Lower leg skin (tissue), 4 donors: ENCODE measurements at regions not wholly inside any gene's neighbourhood (a gene's known extent, or its start where the extent isn't known, plus 50 kb on each side); places are given as distances from the start of the nearest gene placed in this dataset.
"Not testable (repeated sequence)": the region's sequence is repeated elsewhere in the genome, so short reads cannot be mapped to it uniquely, and the experiment has no call there.

Experiments
- DNase-seq, 2 donors: peaks; one replicate each; pipeline ENCODE4 v3.0.0-alpha.2; 2019; ENCODE audit warnings: low spot score in 2 of 2
- H3K4me3 ChIP-seq: fragments of 200-600 bp; sonication (generic); 2 replicates; pipeline ENCODE4 v1.5.1; 2017; ENCODE audit warnings: mild to moderate bottlenecking, low read depth; ENCODE audit not compliant: poor library complexity, severe bottlenecking
- CTCF ChIP-seq, 3 donors: fragments of 450-650 bp; IDR thresholded peaks; one replicate each; pipeline ENCODE4 v1.5.1; 2016; ENCODE audit warnings: antibody characterized with exemption in 3 of 3, mild to moderate bottlenecking in 3 of 3, moderate library complexity in 2 of 3
- POLR2A ChIP-seq, 2 donors: fragments of 450-650 bp; IDR thresholded peaks; one replicate each; pipeline ENCODE4 v1.6.1; 2016 to 2017; ENCODE audit warnings: antibody characterized with exemption in 2 of 2, mild to moderate bottlenecking in 1 of 2, moderate library complexity in 1 of 2
- WGBS, 2 donors: methylation state at CpG; one replicate each; pipeline ENCODE4 v1.1.5; 2018; 5-methylcytosine and 5-hydroxymethylcytosine counted together
- intact Hi-C: fragments of 100-400 bp; cut with DNase I; formaldehyde crosslinking; loops from one replicate; pipeline ENCODE4 v1.15.0; 2023; ENCODE audit warnings: low total_unique reads

GRCh38 chr7:29626730-29627129 is 63.1 kb downstream of the PRR15 start:
- H3K4me3 ChIP-seq: no peak overlapping the region
- TF ChIP-seq CTCF (IDR thresholded peaks at IDR 0.05) (no peak), POLR2A (IDR thresholded peaks at IDR 0.05) (no peak)
- DNase-seq: no peak
- 71 to 76% methylated on average over 2 of the region's 2 CpGs for WGBS, 2 donors
- intact Hi-C loops: no loop called here

- TF ChIP-seq POLR2A (IDR thresholded peaks at IDR 0.05): no peak
- no peak for TF ChIP-seq CTCF (IDR thresholded peaks at IDR 0.05)
- no peak overlapping the region for H3K4me3 ChIP-seq
- WGBS, 2 donors: 70 to 92% methylated on average over 2 of the region's 2 CpGs
- DNase-seq: no peak
- intact Hi-C loops: no loop called here
Measured at GRCh38 chr7:29627631-29628030, 64.0 kb downstream of the PRR15 start.

GRCh38 chr7:29629507-29629906 is 65.9 kb downstream of the PRR15 start:
- intact Hi-C loops: no loop called here
- TF ChIP-seq POLR2A (IDR thresholded peaks at IDR 0.05): no peak
- no peak for DNase-seq
- H3K4me3 ChIP-seq: no peak overlapping the region
- WGBS, 2 donors: 88 to 98% methylated on average over 3 of the region's 3 CpGs

- intact Hi-C loops, DNase-seq: not testable (repeated sequence)
- WGBS, 2 donors: 6 to 8% methylated on average over 5 of the region's 5 CpGs
Measured at GRCh38 chr7:29635067-29636008, 71.7 kb downstream of the PRR15 start.

GRCh38 chr7:29636009-29636351 is 72.3 kb downstream of the PRR15 start:
- intact Hi-C loops: no loop called here
- no peak for DNase-seq
- no peak for TF ChIP-seq CTCF (IDR thresholded peaks at IDR 0.05)
- TF ChIP-seq POLR2A (IDR thresholded peaks at IDR 0.05): no peak
- WGBS, 2 donors: 88% methylated on average over 1 of the region's 1 CpG
- no peak overlapping the region for H3K4me3 ChIP-seq

More at GRCh38 chr7:29635067-29636008, 71.7 kb downstream of the PRR15 start:
- H3K4me3 ChIP-seq: not testable (repeated sequence)

- 99% methylated on average over 8 of the region's 8 CpGs for WGBS, 2 donors
- intact Hi-C loops: no loop called here
- no peak for TF ChIP-seq CTCF (IDR thresholded peaks at IDR 0.05)
- no peak for TF ChIP-seq POLR2A (IDR thresholded peaks at IDR 0.05)
- no peak for DNase-seq
- H3K4me3 ChIP-seq: no peak overlapping the region
Measured at GRCh38 chr7:29637374-29637773, 73.7 kb downstream of the PRR15 start.

- H3K4me3 ChIP-seq, DNase-seq, intact Hi-C loops: not testable (repeated sequence)
- 92 to 96% methylated on average over 3 of the region's 3 CpGs for WGBS, 2 donors
Measured at GRCh38 chr7:29638841-29639240, 75.2 kb downstream of the PRR15 start.
